WTC11 (cell line): ENCODE measurements at regions not wholly inside any gene's neighbourhood (a gene's known extent, or its start where the extent isn't known, plus 50 kb on each side); places are given as distances from the start of the nearest gene placed in this dataset.

Experiments
- ATAC-seq: fragments of 200-7000 bp; cut with Tn5 transposase; 2 replicates; pipeline ENCODE4 v1.10.0; 2021; ENCODE audit warnings: mild to moderate bottlenecking, moderate library complexity
- CTCF ChIA-PET: fragments of 300-600 bp; sonication (Branson Sonifier 250); formaldehyde crosslinking; loops from one replicate; lab custom pipeline; 2021; ENCODE audit warnings: antibody characterized with exemption; lab: Charles Lee
- POLR2A ChIA-PET: fragments of 350-600 bp; sonication (Branson Sonifier 250); formaldehyde crosslinking; loops from one replicate; lab custom pipeline; 2021; ENCODE audit warnings: antibody characterized with exemption; lab: Charles Lee
- DNase-seq: peaks from one replicate; pipeline ENCODE4 v3.0.0; 2021; ENCODE audit warnings: low spot score
- H3K27ac Mint-ChIP-seq: 2 replicates; pipeline ENCODE4 v1.8.0; 2021; ENCODE audit warnings: mixed read lengths
- H3K27me3 Mint-ChIP-seq: 2 replicates; pipeline ENCODE4 v1.8.0; 2021; ENCODE audit warnings: low read depth, mild to moderate bottlenecking, moderate library complexity, mixed read lengths
- H3K36me3 Mint-ChIP-seq: 2 replicates; pipeline ENCODE4 v1.8.0; 2021; ENCODE audit warnings: mixed read lengths
- H3K4me1 Mint-ChIP-seq: 2 replicates; pipeline ENCODE4 v1.8.0; 2022; ENCODE audit warnings: mixed read lengths
- H3K4me3 Mint-ChIP-seq: 2 replicates; pipeline ENCODE4 v1.8.0; 2021; ENCODE audit warnings: mild to moderate bottlenecking, moderate library complexity, mixed read lengths
- H3K9me3 Mint-ChIP-seq: 2 replicates; pipeline ENCODE4 v1.8.0; 2021; ENCODE audit warnings: mixed read lengths
- ESRRA ChIP-seq: sonication (generic); formaldehyde crosslinking; IDR thresholded peaks from 2 replicates; pipeline ENCODE4 v1.8.1; 2022; ENCODE audit warnings: mild to moderate bottlenecking, missing genetic modification reagents, borderline replicate concordance
- FOXK1 ChIP-seq: sonication (generic); formaldehyde crosslinking; IDR thresholded peaks from 2 replicates; pipeline ENCODE4 v1.8.0; 2022; ENCODE audit warnings: mild to moderate bottlenecking, moderate library complexity, missing genetic modification reagents
- GTF2I ChIP-seq: fragments of 250-450 bp; sonication (Bioruptor Pico); conservative IDR thresholded peaks from 2 replicates; pipeline ENCODE4 v1.4.0; 2021; ENCODE audit warnings: mild to moderate bottlenecking
- HMGA2 ChIP-seq: fragments of 250-450 bp; sonication (Bioruptor Pico); IDR thresholded peaks from 2 replicates; pipeline ENCODE4 v1.4.0; 2021; ENCODE audit warnings: mild to moderate bottlenecking, moderate library complexity
- NR2C2 ChIP-seq: sonication (generic); formaldehyde crosslinking; IDR thresholded peaks from 2 replicates; pipeline ENCODE4 v1.8.0; 2022; ENCODE audit warnings: mild to moderate bottlenecking, missing genetic modification reagents
- RELA ChIP-seq: sonication (generic); formaldehyde crosslinking; IDR thresholded peaks from 2 replicates; pipeline ENCODE4 v1.8.1; 2022; ENCODE audit warnings: missing genetic modification reagents, mild to moderate bottlenecking, borderline replicate concordance
- ZNF263 ChIP-seq: sonication (generic); formaldehyde crosslinking; IDR thresholded peaks from 2 replicates; pipeline ENCODE4 v1.8.1; 2022; ENCODE audit warnings: low read depth, mild to moderate bottlenecking, moderate library complexity, missing genetic modification reagents
- ZNF416 ChIP-seq: fragments of 250-450 bp; sonication (Bioruptor Pico); IDR thresholded peaks from 2 replicates; pipeline ENCODE4 v1.9.0; 2021; ENCODE audit warnings: mild to moderate bottlenecking, inconsistent platforms
- ZNF423 ChIP-seq: fragments of 250-450 bp; sonication (Bioruptor Pico); IDR thresholded peaks from 2 replicates; pipeline ENCODE4 v2.1.2; 2022; ENCODE audit warnings: mild to moderate bottlenecking, moderate library complexity
- TF ChIP-seq, protein P1 (sequence below): sonication (generic); formaldehyde crosslinking; IDR thresholded peaks from 2 replicates; pipeline ENCODE4 v1.8.1; 2022; ENCODE audit warnings: mild to moderate bottlenecking, missing genetic modification reagents, moderate library complexity, borderline replicate concordance
- TF ChIP-seq, protein P2 (sequence below): fragments of 250-450 bp; sonication (Bioruptor Pico); IDR thresholded peaks from 2 replicates; pipeline ENCODE4 v1.9.0; 2021; ENCODE audit warnings: mild to moderate bottlenecking
- TF ChIP-seq, protein P3 (sequence below): sonication (generic); formaldehyde crosslinking; IDR thresholded peaks from 2 replicates; pipeline ENCODE4 v1.8.0; 2023; ENCODE audit warnings: mild to moderate bottlenecking, missing genetic modification reagents
- TF ChIP-seq, protein P4 (sequence below): sonication (generic); formaldehyde crosslinking; IDR thresholded peaks from 2 replicates; pipeline ENCODE4 v1.8.1; 2022; ENCODE audit warnings: missing genetic modification reagents, borderline replicate concordance
- TF ChIP-seq, protein P5 (sequence below): sonication (generic); formaldehyde crosslinking; conservative IDR thresholded peaks from 2 replicates; pipeline ENCODE4 v1.8.1; 2023; ENCODE audit warnings: mild to moderate bottlenecking, low read depth, missing genetic modification reagents, moderate library complexity
- TF ChIP-seq, protein P6 (sequence below): sonication (generic); formaldehyde crosslinking; IDR thresholded peaks from 2 replicates; pipeline ENCODE4 v1.8.1; 2023; ENCODE audit warnings: mild to moderate bottlenecking, missing genetic modification reagents, moderate library complexity
- TF ChIP-seq, protein P7 (sequence below): sonication (generic); formaldehyde crosslinking; IDR thresholded peaks from 2 replicates; pipeline ENCODE4 v1.8.1; 2023; ENCODE audit warnings: mild to moderate bottlenecking, missing genetic modification reagents, borderline replicate concordance

DNA sequence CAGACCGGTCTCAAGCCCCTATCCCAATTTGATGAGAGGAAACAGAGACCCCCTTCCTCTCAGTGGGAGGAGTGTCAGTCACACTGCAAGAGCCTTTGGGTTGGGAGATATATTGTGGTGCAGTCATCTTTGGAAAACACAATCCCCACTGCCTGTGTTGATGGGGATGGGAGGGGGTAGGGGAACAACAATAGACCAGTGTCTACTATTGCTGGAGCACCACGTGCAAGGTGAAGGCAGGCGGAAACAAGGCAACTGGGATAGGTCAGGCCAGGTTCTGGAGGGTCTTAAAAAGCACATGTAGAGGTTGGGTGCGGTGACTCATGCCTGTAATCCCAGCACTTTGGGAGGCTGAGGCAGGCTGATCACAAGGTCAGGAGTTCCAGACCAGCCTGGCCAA lies 127.9 kb downstream of the ZFP36L2 start (continued):
- TF ChIP-seq, protein P1, sequence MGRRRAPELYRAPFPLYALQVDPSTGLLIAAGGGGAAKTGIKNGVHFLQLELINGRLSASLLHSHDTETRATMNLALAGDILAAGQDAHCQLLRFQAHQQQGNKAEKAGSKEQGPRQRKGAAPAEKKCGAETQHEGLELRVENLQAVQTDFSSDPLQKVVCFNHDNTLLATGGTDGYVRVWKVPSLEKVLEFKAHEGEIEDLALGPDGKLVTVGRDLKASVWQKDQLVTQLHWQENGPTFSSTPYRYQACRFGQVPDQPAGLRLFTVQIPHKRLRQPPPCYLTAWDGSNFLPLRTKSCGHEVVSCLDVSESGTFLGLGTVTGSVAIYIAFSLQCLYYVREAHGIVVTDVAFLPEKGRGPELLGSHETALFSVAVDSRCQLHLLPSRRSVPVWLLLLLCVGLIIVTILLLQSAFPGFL (CRISPR knock-in tag), result no peak
- TF ChIP-seq HMGA2 (CRISPR knock-in tag), result no peak
- TF ChIP-seq, protein P2, sequence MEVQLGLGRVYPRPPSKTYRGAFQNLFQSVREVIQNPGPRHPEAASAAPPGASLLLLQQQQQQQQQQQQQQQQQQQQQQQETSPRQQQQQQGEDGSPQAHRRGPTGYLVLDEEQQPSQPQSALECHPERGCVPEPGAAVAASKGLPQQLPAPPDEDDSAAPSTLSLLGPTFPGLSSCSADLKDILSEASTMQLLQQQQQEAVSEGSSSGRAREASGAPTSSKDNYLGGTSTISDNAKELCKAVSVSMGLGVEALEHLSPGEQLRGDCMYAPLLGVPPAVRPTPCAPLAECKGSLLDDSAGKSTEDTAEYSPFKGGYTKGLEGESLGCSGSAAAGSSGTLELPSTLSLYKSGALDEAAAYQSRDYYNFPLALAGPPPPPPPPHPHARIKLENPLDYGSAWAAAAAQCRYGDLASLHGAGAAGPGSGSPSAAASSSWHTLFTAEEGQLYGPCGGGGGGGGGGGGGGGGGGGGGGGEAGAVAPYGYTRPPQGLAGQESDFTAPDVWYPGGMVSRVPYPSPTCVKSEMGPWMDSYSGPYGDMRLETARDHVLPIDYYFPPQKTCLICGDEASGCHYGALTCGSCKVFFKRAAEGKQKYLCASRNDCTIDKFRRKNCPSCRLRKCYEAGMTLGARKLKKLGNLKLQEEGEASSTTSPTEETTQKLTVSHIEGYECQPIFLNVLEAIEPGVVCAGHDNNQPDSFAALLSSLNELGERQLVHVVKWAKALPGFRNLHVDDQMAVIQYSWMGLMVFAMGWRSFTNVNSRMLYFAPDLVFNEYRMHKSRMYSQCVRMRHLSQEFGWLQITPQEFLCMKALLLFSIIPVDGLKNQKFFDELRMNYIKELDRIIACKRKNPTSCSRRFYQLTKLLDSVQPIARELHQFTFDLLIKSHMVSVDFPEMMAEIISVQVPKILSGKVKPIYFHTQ, result no peak
- no peak for TF ChIP-seq NR2C2
- TF ChIP-seq RELA (CRISPR knock-in tag), result no peak
- TF ChIP-seq ESRRA (CRISPR knock-in tag), result no peak
- TF ChIP-seq, all 79 proteins: peak for 0

DNA sequence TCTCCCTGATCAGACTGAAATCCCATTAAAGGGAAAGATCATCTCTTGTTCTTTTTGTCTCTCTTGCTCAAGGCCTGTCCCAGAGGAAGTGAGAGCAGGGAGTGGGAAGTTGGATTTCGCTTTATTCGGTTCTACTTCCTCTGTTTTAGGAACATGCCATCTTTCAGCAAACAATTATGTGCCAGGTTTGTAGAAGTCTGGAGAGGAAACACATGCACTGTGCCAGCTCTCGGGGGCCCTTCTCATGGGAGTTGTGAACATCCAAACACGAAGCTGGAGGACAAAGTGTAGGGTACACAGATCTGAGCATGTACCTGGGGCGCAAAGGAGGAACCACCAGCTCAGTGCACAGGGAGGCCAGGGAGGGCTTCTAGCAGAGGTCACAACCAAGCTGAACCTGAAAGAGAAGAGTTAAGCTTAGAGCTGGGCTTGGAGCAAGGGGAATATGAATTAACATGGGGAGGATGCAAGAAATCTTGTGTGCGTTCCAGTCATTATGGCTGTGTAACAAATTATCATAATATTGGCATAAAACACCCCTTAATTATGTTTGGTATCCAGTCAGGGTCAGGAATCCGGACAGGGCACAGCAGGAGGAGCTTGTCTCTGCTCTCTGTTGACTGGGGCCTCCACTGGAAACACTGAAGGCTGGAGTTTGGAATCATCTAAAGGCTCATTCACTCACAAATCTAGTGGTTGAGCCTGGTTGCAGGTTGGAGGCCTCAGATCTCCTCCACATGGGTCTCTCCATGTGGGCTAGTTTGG lies 128.6 kb downstream of the ZFP36L2 start:
- Mint-ChIP-seq H3K36me3 (0 out of 2 replicates have a peak, but pooled peaks cover 3% of the 10 kb centered on the region), H3K27me3 (peaks cover 32% of the 10 kb centered on the region), H3K9me3 (peaks cover 9% of the 10 kb centered on the region; the same call in 1 of the 2 replicates), H3K27ac (no peak overlapping the region), H3K4me1 (peaks cover 22% of the 10 kb centered on the region), H3K4me3 (no peak overlapping the region)
- no peak for DNase-seq
- no peak for ATAC-seq
- ChIA-PET CTCF (no interaction called here), POLR2A (no interaction called here)
- TF ChIP-seq, protein P3, sequence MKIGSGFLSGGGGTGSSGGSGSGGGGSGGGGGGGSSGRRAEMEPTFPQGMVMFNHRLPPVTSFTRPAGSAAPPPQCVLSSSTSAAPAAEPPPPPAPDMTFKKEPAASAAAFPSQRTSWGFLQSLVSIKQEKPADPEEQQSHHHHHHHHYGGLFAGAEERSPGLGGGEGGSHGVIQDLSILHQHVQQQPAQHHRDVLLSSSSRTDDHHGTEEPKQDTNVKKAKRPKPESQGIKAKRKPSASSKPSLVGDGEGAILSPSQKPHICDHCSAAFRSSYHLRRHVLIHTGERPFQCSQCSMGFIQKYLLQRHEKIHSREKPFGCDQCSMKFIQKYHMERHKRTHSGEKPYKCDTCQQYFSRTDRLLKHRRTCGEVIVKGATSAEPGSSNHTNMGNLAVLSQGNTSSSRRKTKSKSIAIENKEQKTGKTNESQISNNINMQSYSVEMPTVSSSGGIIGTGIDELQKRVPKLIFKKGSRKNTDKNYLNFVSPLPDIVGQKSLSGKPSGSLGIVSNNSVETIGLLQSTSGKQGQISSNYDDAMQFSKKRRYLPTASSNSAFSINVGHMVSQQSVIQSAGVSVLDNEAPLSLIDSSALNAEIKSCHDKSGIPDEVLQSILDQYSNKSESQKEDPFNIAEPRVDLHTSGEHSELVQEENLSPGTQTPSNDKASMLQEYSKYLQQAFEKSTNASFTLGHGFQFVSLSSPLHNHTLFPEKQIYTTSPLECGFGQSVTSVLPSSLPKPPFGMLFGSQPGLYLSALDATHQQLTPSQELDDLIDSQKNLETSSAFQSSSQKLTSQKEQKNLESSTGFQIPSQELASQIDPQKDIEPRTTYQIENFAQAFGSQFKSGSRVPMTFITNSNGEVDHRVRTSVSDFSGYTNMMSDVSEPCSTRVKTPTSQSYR, result no peak
- TF ChIP-seq, protein P4, sequence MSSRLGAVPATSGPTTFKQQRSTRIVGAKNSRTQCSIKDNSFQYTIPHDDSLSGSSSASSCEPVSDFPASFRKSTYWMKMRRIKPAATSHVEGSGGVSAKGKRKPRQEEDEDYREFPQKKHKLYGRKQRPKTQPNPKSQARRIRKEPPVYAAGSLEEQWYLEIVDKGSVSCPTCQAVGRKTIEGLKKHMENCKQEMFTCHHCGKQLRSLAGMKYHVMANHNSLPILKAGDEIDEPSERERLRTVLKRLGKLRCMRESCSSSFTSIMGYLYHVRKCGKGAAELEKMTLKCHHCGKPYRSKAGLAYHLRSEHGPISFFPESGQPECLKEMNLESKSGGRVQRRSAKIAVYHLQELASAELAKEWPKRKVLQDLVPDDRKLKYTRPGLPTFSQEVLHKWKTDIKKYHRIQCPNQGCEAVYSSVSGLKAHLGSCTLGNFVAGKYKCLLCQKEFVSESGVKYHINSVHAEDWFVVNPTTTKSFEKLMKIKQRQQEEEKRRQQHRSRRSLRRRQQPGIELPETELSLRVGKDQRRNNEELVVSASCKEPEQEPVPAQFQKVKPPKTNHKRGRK, result no peak
- TF ChIP-seq ZNF416 (CRISPR knock-in tag) (no peak), FOXK1 (CRISPR knock-in tag) (no peak), GTF2I (CRISPR knock-in tag) (no peak), ZNF263 (CRISPR knock-in tag) (no peak), ZNF423 (CRISPR knock-in tag) (no peak)
- TF ChIP-seq, protein P5, sequence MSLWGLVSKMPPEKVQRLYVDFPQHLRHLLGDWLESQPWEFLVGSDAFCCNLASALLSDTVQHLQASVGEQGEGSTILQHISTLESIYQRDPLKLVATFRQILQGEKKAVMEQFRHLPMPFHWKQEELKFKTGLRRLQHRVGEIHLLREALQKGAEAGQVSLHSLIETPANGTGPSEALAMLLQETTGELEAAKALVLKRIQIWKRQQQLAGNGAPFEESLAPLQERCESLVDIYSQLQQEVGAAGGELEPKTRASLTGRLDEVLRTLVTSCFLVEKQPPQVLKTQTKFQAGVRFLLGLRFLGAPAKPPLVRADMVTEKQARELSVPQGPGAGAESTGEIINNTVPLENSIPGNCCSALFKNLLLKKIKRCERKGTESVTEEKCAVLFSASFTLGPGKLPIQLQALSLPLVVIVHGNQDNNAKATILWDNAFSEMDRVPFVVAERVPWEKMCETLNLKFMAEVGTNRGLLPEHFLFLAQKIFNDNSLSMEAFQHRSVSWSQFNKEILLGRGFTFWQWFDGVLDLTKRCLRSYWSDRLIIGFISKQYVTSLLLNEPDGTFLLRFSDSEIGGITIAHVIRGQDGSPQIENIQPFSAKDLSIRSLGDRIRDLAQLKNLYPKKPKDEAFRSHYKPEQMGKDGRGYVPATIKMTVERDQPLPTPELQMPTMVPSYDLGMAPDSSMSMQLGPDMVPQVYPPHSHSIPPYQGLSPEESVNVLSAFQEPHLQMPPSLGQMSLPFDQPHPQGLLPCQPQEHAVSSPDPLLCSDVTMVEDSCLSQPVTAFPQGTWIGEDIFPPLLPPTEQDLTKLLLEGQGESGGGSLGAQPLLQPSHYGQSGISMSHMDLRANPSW (CRISPR knock-in tag), result no peak
- TF ChIP-seq, protein P6, sequence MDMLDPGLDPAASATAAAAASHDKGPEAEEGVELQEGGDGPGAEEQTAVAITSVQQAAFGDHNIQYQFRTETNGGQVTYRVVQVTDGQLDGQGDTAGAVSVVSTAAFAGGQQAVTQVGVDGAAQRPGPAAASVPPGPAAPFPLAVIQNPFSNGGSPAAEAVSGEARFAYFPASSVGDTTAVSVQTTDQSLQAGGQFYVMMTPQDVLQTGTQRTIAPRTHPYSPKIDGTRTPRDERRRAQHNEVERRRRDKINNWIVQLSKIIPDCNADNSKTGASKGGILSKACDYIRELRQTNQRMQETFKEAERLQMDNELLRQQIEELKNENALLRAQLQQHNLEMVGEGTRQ (CRISPR knock-in tag), result no peak
- TF ChIP-seq, protein P7, sequence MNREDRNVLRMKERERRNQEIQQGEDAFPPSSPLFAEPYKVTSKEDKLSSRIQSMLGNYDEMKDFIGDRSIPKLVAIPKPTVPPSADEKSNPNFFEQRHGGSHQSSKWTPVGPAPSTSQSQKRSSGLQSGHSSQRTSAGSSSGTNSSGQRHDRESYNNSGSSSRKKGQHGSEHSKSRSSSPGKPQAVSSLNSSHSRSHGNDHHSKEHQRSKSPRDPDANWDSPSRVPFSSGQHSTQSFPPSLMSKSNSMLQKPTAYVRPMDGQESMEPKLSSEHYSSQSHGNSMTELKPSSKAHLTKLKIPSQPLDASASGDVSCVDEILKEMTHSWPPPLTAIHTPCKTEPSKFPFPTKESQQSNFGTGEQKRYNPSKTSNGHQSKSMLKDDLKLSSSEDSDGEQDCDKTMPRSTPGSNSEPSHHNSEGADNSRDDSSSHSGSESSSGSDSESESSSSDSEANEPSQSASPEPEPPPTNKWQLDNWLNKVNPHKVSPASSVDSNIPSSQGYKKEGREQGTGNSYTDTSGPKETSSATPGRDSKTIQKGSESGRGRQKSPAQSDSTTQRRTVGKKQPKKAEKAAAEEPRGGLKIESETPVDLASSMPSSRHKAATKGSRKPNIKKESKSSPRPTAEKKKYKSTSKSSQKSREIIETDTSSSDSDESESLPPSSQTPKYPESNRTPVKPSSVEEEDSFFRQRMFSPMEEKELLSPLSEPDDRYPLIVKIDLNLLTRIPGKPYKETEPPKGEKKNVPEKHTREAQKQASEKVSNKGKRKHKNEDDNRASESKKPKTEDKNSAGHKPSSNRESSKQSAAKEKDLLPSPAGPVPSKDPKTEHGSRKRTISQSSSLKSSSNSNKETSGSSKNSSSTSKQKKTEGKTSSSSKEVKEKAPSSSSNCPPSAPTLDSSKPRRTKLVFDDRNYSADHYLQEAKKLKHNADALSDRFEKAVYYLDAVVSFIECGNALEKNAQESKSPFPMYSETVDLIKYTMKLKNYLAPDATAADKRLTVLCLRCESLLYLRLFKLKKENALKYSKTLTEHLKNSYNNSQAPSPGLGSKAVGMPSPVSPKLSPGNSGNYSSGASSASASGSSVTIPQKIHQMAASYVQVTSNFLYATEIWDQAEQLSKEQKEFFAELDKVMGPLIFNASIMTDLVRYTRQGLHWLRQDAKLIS (CRISPR knock-in tag), result no peak
